Natural killer cell treated with Interleukin-12 subunit alpha and Interleukin-12 subunit beta and Interleukin-15 and Interleukin-18, amount 100 ng/mL, for 72 hours (primary cell): ENCODE measurements at regions not wholly inside any gene's neighbourhood (a gene's known extent, or its start where the extent isn't known, plus 50 kb on each side); places are given as distances from the start of the nearest gene placed in this dataset.

Experiments
- ATAC-seq, 2 donors: fragments of 150-1000 bp; cut with Tn5 transposase in 1 of 2; sonication (Bioruptor Pico), chemical (Tn5 transposase) in 1 of 2; 2 replicates each; pipeline ENCODE4 v1.10.0; 2021
- DNase-seq: peaks from one replicate; pipeline ENCODE4 v3.0.0; 2022; ENCODE audit warnings: low spot score
- H3K27ac Mint-ChIP-seq, 2 donors: 1 replicate in 1 of 2; 2 replicates in 1 of 2; pipeline ENCODE4 v1.8.0; 2022; ENCODE audit warnings: mixed read lengths in 2 of 2, mild to moderate bottlenecking in 1 of 2, moderate library complexity in 1 of 2
- H3K27me3 Mint-ChIP-seq, 2 donors: 1 replicate in 1 of 2; 2 replicates in 1 of 2; pipeline ENCODE4 v1.8.0; 2022; ENCODE audit warnings: mixed read lengths in 2 of 2
- H3K36me3 Mint-ChIP-seq: one replicate; pipeline ENCODE4 v1.8.0; 2022; ENCODE audit warnings: mixed read lengths
- H3K4me1 Mint-ChIP-seq, 2 donors: 1 replicate in 1 of 2; 2 replicates in 1 of 2; pipeline ENCODE4 v1.8.0; 2022; ENCODE audit warnings: low read depth in 2 of 2, mixed read lengths in 2 of 2, mild to moderate bottlenecking in 1 of 2
- H3K4me3 Mint-ChIP-seq: one replicate; pipeline ENCODE4 v1.8.0; 2022; ENCODE audit warnings: mixed read lengths
- H3K9me3 Mint-ChIP-seq: 2 replicates; pipeline ENCODE4 v1.8.0; 2022; ENCODE audit warnings: mixed read lengths

- Mint-ChIP-seq H3K9me3 (peaks cover 13% of the 10 kb centered on the region), H3K36me3 (no peaks in the 10 kb centered on the region), H3K27me3 (no peaks in the 10 kb centered on the region), H3K27ac (no peak overlapping the region), H3K4me1 (no peaks in the 10 kb centered on the region), H3K4me3 (no peak overlapping the region)
- DNase-seq (no peak), ATAC-seq (no peak)
Measured at GRCh38 chr1:104435255-104435654, 685.6 kb downstream of the AMY1C start.

- no peak for DNase-seq
- no peaks in the 10 kb centered on the region for H3K27me3 Mint-ChIP-seq
- no peak for ATAC-seq
- no peak overlapping the region for H3K4me3 Mint-ChIP-seq
- peaks cover 6% of the 10 kb centered on the region for H3K36me3 Mint-ChIP-seq
- H3K9me3 Mint-ChIP-seq: peaks cover 20% of the 10 kb centered on the region
- H3K27ac Mint-ChIP-seq: no peak overlapping the region
- H3K4me1 Mint-ChIP-seq: no peaks in the 10 kb centered on the region
Measured at GRCh38 chr1:104440011-104440410, 690.3 kb downstream of the AMY1C start.

- H3K27me3 Mint-ChIP-seq: no peaks in the 10 kb centered on the region
- no peak for DNase-seq
- no peak for ATAC-seq
- no peak overlapping the region for H3K27ac Mint-ChIP-seq
- peaks cover 7% of the 10 kb centered on the region for H3K36me3 Mint-ChIP-seq
- no peak overlapping the region for H3K4me3 Mint-ChIP-seq
- peaks cover 22% of the 10 kb centered on the region for H3K9me3 Mint-ChIP-seq
- H3K4me1 Mint-ChIP-seq: no peaks in the 10 kb centered on the region
Measured at GRCh38 chr1:104456724-104457123, 707.0 kb downstream of the AMY1C start.

- H3K4me3 Mint-ChIP-seq: no peak overlapping the region
- ATAC-seq (no peak), DNase-seq (no peak)
- H3K36me3 Mint-ChIP-seq: peaks cover 7% of the 10 kb centered on the region
- no peaks in the 10 kb centered on the region for H3K4me1 Mint-ChIP-seq
- H3K27me3 Mint-ChIP-seq: no peaks in the 10 kb centered on the region
- no peak overlapping the region for H3K27ac Mint-ChIP-seq
- H3K9me3 Mint-ChIP-seq: peaks cover 13% of the 10 kb centered on the region
Measured at GRCh38 chr1:104459886-104460285, 710.2 kb downstream of the AMY1C start.

GRCh38 chr1:104460880-104461279 lies 711.2 kb downstream of the AMY1C start:
- no peak for DNase-seq
- peaks cover 7% of the 10 kb centered on the region for H3K36me3 Mint-ChIP-seq
- no peak overlapping the region for H3K27ac Mint-ChIP-seq
- no peak overlapping the region for H3K4me3 Mint-ChIP-seq
- no peak for ATAC-seq
- no peaks in the 10 kb centered on the region for H3K4me1 Mint-ChIP-seq
- peaks cover 9% of the 10 kb centered on the region for H3K9me3 Mint-ChIP-seq
- no peaks in the 10 kb centered on the region for H3K27me3 Mint-ChIP-seq

GRCh38 chr1:104463126-104463697 lies 713.5 kb downstream of the AMY1C start:
- Mint-ChIP-seq H3K36me3 (peaks cover 17% of the 10 kb centered on the region), H3K4me1 (no peaks in the 10 kb centered on the region), H3K27ac (no peak overlapping the region), H3K9me3 (peaks cover 17% of the 10 kb centered on the region), H3K27me3 (no peaks in the 10 kb centered on the region), H3K4me3 (no peak overlapping the region)
- DNase-seq (no peak), ATAC-seq (no peak)

- Mint-ChIP-seq H3K9me3 (peaks cover 18% of the 10 kb centered on the region), H3K4me3 (no peak overlapping the region)
Measured at GRCh38 chr1:104466068-104466467, 716.4 kb downstream of the AMY1C start.

GRCh38 chr1:104467590-104467989 lies 717.9 kb downstream of the AMY1C start:
- H3K9me3 Mint-ChIP-seq: peaks cover 19% of the 10 kb centered on the region
- H3K27me3 Mint-ChIP-seq: no peaks in the 10 kb centered on the region
- no peak overlapping the region for H3K27ac Mint-ChIP-seq
- H3K4me3 Mint-ChIP-seq: no peak overlapping the region
- H3K36me3 Mint-ChIP-seq: peaks cover 10% of the 10 kb centered on the region
- no peaks in the 10 kb centered on the region for H3K4me1 Mint-ChIP-seq
- ATAC-seq (no peak), DNase-seq (no peak)

More at GRCh38 chr1:104466068-104466467, 716.4 kb downstream of the AMY1C start:
- ATAC-seq (no peak), DNase-seq (no peak)
- H3K27ac Mint-ChIP-seq: no peak overlapping the region
- no peaks in the 10 kb centered on the region for H3K27me3 Mint-ChIP-seq
- no peaks in the 10 kb centered on the region for H3K4me1 Mint-ChIP-seq
- peaks cover 10% of the 10 kb centered on the region for H3K36me3 Mint-ChIP-seq

GRCh38 chr1:104468282-104468681 lies 718.6 kb downstream of the AMY1C start:
- H3K36me3 Mint-ChIP-seq: peaks cover 10% of the 10 kb centered on the region
- no peak overlapping the region for H3K4me3 Mint-ChIP-seq
- H3K27ac Mint-ChIP-seq: no peak overlapping the region
- no peak for DNase-seq
- no peaks in the 10 kb centered on the region for H3K4me1 Mint-ChIP-seq
- H3K27me3 Mint-ChIP-seq: no peaks in the 10 kb centered on the region
- no peak for ATAC-seq
- peaks cover 24% of the 10 kb centered on the region for H3K9me3 Mint-ChIP-seq

GRCh38 chr1:104476126-104476525 lies 726.4 kb downstream of the AMY1C start:
- Mint-ChIP-seq H3K4me1 (no peaks in the 10 kb centered on the region), H3K27me3 (no peaks in the 10 kb centered on the region), H3K9me3 (peaks cover 20% of the 10 kb centered on the region), H3K4me3 (no peak overlapping the region), H3K36me3 (no peaks in the 10 kb centered on the region), H3K27ac (no peak overlapping the region)
- ATAC-seq: no peak
- DNase-seq: no peak

- H3K27me3 Mint-ChIP-seq: no peaks in the 10 kb centered on the region
- H3K27ac Mint-ChIP-seq: no peak overlapping the region
- no peak for DNase-seq
- ATAC-seq: no peak
- no peaks in the 10 kb centered on the region for H3K36me3 Mint-ChIP-seq
- H3K9me3 Mint-ChIP-seq: peaks cover 9% of the 10 kb centered on the region
- H3K4me3 Mint-ChIP-seq: no peak overlapping the region
- H3K4me1 Mint-ChIP-seq: no peaks in the 10 kb centered on the region
Measured at GRCh38 chr1:104488296-104489015, 738.8 kb downstream of the AMY1C start.

GRCh38 chr1:104526158-104526795 lies 776.6 kb downstream of the AMY1C start:
- no peaks in the 10 kb centered on the region for H3K36me3 Mint-ChIP-seq
- H3K27me3 Mint-ChIP-seq: no peaks in the 10 kb centered on the region
- H3K4me1 Mint-ChIP-seq: no peaks in the 10 kb centered on the region
- H3K4me3 Mint-ChIP-seq: no peak overlapping the region
- ATAC-seq (no peak), DNase-seq (no peak)
- peaks cover 10% of the 10 kb centered on the region for H3K9me3 Mint-ChIP-seq
- no peak overlapping the region for H3K27ac Mint-ChIP-seq

- DNase-seq (no peak), ATAC-seq (no peak)
- Mint-ChIP-seq H3K27ac (no peak overlapping the region), H3K36me3 (no peaks in the 10 kb centered on the region), H3K9me3 (peaks cover 4% of the 10 kb centered on the region), H3K27me3 (no peaks in the 10 kb centered on the region), H3K4me3 (no peak overlapping the region), H3K4me1 (no peaks in the 10 kb centered on the region)
Measured at GRCh38 chr1:104531990-104532389, 782.3 kb downstream of the AMY1C start.

- H3K4me3 Mint-ChIP-seq: no peak overlapping the region
- H3K4me1 Mint-ChIP-seq: no peaks in the 10 kb centered on the region
- H3K9me3 Mint-ChIP-seq: peaks cover 13% of the 10 kb centered on the region
- DNase-seq (no peak), ATAC-seq (no peak)
- no peak overlapping the region for H3K27ac Mint-ChIP-seq
- H3K27me3 Mint-ChIP-seq: no peaks in the 10 kb centered on the region
- H3K36me3 Mint-ChIP-seq: no peaks in the 10 kb centered on the region
Measured at GRCh38 chr1:104574620-104575019, 824.9 kb downstream of the AMY1C start.
